ENCODE measurements at regions not wholly inside any gene's neighbourhood (a gene's known extent, or its start where the extent isn't known, plus 50 kb on each side); places are given as distances from the start of the nearest gene placed in this dataset.

- H3K27me3 Mint-ChIP-seq (ENCODE audit: low read depth): peaks cover 3% of the 10 kb centered on the region
- no peak overlapping the region for H3K4me3 Mint-ChIP-seq
- H3K27ac Mint-ChIP-seq: no peak overlapping the region
- no peaks in the 10 kb centered on the region for H3K4me1 Mint-ChIP-seq (ENCODE audit: low read depth)
- H3K36me3 Mint-ChIP-seq (ENCODE audit: low read depth): no peaks in the 10 kb centered on the region
- DNase-seq: no peak
- CTCF ChIA-PET: no interaction called here
- no peaks in the 10 kb centered on the region for H3K9me3 Mint-ChIP-seq
- intact Hi-C loops (cut with micrococcal nuclease): no loop called here
Observed at GRCh38 chr12:105561546-105562198, 231.2 kb downstream of the C12orf75 start.

DNA sequence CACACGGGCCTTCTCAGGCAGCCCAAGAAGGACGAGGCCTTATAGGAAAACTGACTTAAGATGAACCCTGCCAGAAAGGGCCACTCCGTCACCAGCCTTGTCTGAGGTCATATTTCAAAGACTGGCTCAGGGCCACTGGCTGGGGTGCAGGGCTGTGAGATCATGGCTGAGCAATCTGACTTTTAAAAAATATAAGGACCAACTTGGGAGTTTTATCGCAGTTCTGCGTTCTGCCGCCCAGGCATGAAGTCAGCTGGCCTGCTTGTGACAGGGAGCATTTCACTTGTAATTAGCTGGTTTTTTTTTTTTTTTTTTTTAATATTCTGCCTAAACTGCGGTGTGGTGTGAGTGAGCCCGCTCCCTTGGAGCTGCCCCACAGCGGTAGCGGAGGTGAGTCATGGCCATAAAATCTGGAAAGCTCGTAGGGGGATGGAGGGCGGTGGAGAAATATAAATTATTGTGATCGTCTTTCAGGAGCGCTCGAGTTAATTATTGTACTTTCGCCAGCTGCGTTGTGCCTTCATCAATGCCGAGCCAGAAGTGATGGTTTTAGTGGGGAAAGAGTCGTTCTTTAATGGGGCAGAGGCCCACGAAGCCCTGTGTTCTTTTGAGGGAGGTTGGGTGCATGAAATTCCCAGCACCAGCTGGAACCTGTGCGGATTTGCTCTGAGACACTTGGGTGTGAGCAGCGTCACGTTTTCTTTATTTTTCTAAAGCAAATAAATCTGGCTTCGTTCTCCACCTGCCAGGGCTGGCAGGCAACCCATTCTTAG lies 231.9 kb downstream of the C12orf75 start:
- CTCF ChIA-PET: no interaction called here
- Mint-ChIP-seq H3K9me3 (no peaks in the 10 kb centered on the region), H3K4me1 (ENCODE audit: low read depth) (no peaks in the 10 kb centered on the region), H3K36me3 (ENCODE audit: low read depth) (no peaks in the 10 kb centered on the region), H3K4me3 (no peak overlapping the region), H3K27me3 (ENCODE audit: low read depth) (peaks cover 3% of the 10 kb centered on the region), H3K27ac (no peak overlapping the region)
- no peak for DNase-seq
- intact Hi-C loops (cut with micrococcal nuclease): no loop called here

DNA sequence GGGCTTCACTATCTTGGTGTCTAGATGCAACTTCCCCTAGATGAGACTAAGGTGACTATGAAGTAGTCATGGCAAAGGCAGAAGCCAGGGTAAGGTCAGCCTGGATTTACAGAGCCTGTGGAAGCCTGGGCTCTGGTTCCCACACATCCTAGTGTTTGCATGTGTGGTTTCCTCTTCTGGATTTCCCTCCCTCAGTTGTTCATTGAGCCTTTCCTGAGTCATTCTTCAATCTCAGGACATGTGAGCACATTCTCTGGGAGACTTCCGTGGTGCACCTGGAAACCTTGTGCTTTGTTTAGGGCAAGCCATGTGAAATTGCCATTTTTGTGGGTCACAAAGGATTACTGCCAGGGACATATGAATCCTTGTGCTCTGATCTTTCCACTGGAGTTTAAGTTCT lies 236.6 kb downstream of the C12orf75 start:
- Mint-ChIP-seq H3K4me1 (ENCODE audit: low read depth) (no peaks in the 10 kb centered on the region), H3K4me3 (no peak overlapping the region), H3K36me3 (ENCODE audit: low read depth) (no peaks in the 10 kb centered on the region), H3K27me3 (ENCODE audit: low read depth) (peaks cover 3% of the 10 kb centered on the region), H3K9me3 (no peaks in the 10 kb centered on the region), H3K27ac (no peak overlapping the region)
- no peak for DNase-seq
- intact Hi-C loops (cut with micrococcal nuclease): no loop called here
- CTCF ChIA-PET: no interaction called here

- Mint-ChIP-seq H3K4me3 (no peak overlapping the region), H3K27me3 (ENCODE audit: low read depth) (peaks cover 3% of the 10 kb centered on the region), H3K4me1 (ENCODE audit: low read depth) (no peaks in the 10 kb centered on the region), H3K36me3 (ENCODE audit: low read depth) (no peaks in the 10 kb centered on the region), H3K27ac (no peak overlapping the region), H3K9me3 (no peaks in the 10 kb centered on the region)
- no peak for DNase-seq
- CTCF ChIA-PET: no interaction called here
- intact Hi-C loops (cut with micrococcal nuclease): no loop called here
Observed at GRCh38 chr12:105569886-105570285, 239.4 kb downstream of the C12orf75 start.

DNA sequence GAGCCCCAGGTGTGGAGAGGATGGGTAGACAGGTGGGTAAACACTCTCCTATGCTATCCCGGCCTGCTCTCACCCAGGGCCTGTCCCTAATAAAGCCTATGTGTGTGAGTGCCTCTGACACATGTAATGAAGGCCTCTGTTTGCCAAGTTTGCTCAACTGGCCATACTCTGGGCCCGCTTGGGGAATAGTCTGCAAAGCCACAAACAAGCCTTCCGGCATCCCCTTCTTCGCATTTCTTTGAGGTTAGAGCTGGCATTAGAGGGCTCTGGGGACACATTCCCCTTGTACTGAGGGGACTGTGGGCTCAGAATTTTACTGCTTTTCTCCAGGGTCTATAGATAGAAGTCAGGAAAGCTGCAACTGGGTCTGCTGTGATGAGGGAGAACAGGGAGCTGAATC lies 240.5 kb downstream of the C12orf75 start:
- no peaks in the 10 kb centered on the region for H3K9me3 Mint-ChIP-seq
- intact Hi-C loops (cut with micrococcal nuclease): no loop called here
- no peaks in the 10 kb centered on the region for H3K36me3 Mint-ChIP-seq (ENCODE audit: low read depth)
- peaks cover 3% of the 10 kb centered on the region for H3K27me3 Mint-ChIP-seq (ENCODE audit: low read depth)
- no peak overlapping the region for H3K4me3 Mint-ChIP-seq
- no peak for DNase-seq
- CTCF ChIA-PET: no interaction called here
- H3K27ac Mint-ChIP-seq: no peak overlapping the region
- no peaks in the 10 kb centered on the region for H3K4me1 Mint-ChIP-seq (ENCODE audit: low read depth)

DNA sequence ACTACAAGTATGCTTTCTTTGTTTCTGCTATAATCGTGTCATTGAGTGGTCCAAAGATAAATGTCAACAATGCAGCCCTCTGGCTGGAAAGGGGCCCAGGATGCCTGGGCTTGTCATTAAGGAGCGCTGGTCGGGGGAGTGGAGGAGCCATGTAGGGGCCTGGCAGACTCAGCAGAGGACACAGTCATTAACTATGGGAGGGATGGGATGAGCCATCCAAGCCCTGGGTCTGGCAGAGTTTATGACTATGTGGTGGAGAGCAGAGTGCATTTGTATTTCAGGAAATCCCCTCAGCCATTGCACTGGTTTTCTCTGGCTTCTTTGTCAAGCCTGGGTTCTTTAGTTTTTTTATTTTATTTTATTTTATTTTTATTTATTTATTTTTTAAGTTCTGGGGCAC lies 243.1 kb downstream of the C12orf75 start:
- no peak for DNase-seq
- Mint-ChIP-seq H3K27me3 (ENCODE audit: low read depth) (no peaks in the 10 kb centered on the region), H3K27ac (no peak overlapping the region), H3K4me3 (no peak overlapping the region), H3K36me3 (ENCODE audit: low read depth) (no peaks in the 10 kb centered on the region), H3K9me3 (no peaks in the 10 kb centered on the region), H3K4me1 (ENCODE audit: low read depth) (no peaks in the 10 kb centered on the region)
- intact Hi-C loops (cut with micrococcal nuclease): no loop called here
- CTCF ChIA-PET: no interaction called here

- CTCF ChIA-PET: no interaction called here
- Mint-ChIP-seq H3K27ac (no peak overlapping the region), H3K4me1 (ENCODE audit: low read depth) (no peaks in the 10 kb centered on the region), H3K27me3 (ENCODE audit: low read depth) (no peaks in the 10 kb centered on the region), H3K36me3 (ENCODE audit: low read depth) (no peaks in the 10 kb centered on the region), H3K9me3 (no peaks in the 10 kb centered on the region), H3K4me3 (no peak overlapping the region)
- DNase-seq: no peak
- intact Hi-C loops (cut with micrococcal nuclease): no loop called here
Observed at GRCh38 chr12:105574056-105574715, 243.7 kb downstream of the C12orf75 start.

DNA sequence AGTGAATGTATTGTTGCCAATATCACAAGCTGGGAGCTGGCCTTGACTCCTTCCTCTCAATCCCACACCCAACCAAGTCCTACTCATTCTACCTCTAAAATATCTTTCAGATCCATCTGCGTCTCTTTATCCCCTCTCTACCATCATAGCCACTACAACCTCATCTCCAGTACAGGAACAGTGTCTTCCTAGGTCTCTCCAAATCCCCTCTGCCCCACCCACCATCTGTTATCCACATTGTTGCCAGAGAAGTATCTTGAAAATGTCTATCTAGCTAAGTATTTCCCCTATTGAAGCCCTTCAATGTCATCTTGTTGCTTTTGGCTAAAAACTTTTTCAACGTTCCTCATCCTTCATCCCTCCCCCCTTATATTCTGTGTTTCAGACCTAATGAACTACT lies 244.7 kb downstream of the C12orf75 start:
- no peak for DNase-seq
- Mint-ChIP-seq H3K36me3 (ENCODE audit: low read depth) (no peaks in the 10 kb centered on the region), H3K27ac (no peak overlapping the region), H3K4me1 (ENCODE audit: low read depth) (no peaks in the 10 kb centered on the region), H3K4me3 (no peak overlapping the region), H3K9me3 (no peaks in the 10 kb centered on the region), H3K27me3 (ENCODE audit: low read depth) (no peaks in the 10 kb centered on the region)
- intact Hi-C loops (cut with micrococcal nuclease): no loop called here
- CTCF ChIA-PET: interaction anchor here (0.6 kb wide), 1 partner anchor 9 kb away, joined by 3 read pairs; no protein-coding TSS in a partner anchor

DNA sequence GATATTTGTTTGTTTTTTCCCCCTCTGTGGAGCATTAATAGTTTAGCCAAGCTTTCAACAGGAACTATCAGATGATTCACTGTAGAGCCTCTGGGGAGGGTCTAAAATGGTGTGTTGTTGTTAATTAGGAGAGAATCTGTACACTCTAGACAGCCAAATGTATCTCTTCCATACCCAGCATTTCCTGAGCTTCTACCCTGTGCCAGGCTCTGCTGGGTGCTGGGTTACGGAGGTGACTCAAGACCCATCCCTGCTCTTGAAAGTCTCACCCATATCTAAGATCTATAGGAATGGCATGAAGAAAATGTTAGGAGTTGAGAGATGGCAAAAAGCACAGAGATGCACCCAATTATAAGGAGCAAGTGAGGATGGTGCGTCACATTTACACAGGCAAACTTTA lies 245.8 kb downstream of the C12orf75 start:
- H3K4me3 Mint-ChIP-seq: no peak overlapping the region
- H3K27ac Mint-ChIP-seq: no peak overlapping the region
- CTCF ChIA-PET: no interaction called here
- H3K27me3 Mint-ChIP-seq (ENCODE audit: low read depth): no peaks in the 10 kb centered on the region
- no peaks in the 10 kb centered on the region for H3K4me1 Mint-ChIP-seq (ENCODE audit: low read depth)
- no peaks in the 10 kb centered on the region for H3K9me3 Mint-ChIP-seq
- no peaks in the 10 kb centered on the region for H3K36me3 Mint-ChIP-seq (ENCODE audit: low read depth)
- DNase-seq: no peak
- intact Hi-C loops (cut with micrococcal nuclease): no loop called here

GRCh38 chr12:105580821-105581352 lies 250.4 kb downstream of the C12orf75 start:
- Mint-ChIP-seq H3K9me3 (no peaks in the 10 kb centered on the region), H3K4me3 (no peak overlapping the region), H3K4me1 (ENCODE audit: low read depth) (no peaks in the 10 kb centered on the region), H3K36me3 (ENCODE audit: low read depth) (no peaks in the 10 kb centered on the region), H3K27ac (no peak overlapping the region), H3K27me3 (ENCODE audit: low read depth) (peaks cover 6% of the 10 kb centered on the region)
- CTCF ChIA-PET: no interaction called here
- intact Hi-C loops (cut with micrococcal nuclease): no loop called here
- DNase-seq: no peak

GRCh38 chr12:105581420-105581819 lies 250.9 kb downstream of the C12orf75 start:
- Mint-ChIP-seq H3K27me3 (ENCODE audit: low read depth) (peaks cover 10% of the 10 kb centered on the region), H3K36me3 (ENCODE audit: low read depth) (no peaks in the 10 kb centered on the region), H3K4me3 (no peak overlapping the region), H3K9me3 (no peaks in the 10 kb centered on the region), H3K27ac (no peak overlapping the region), H3K4me1 (ENCODE audit: low read depth) (no peaks in the 10 kb centered on the region)
- intact Hi-C loops (cut with micrococcal nuclease): no loop called here
- CTCF ChIA-PET: no interaction called here
- DNase-seq: no peak

GRCh38 chr12:105585107-105585506 lies 254.6 kb downstream of the C12orf75 start:
- Mint-ChIP-seq H3K27me3 (ENCODE audit: low read depth) (peaks cover 11% of the 10 kb centered on the region), H3K9me3 (no peaks in the 10 kb centered on the region), H3K27ac (no peak overlapping the region), H3K4me3 (no peak overlapping the region), H3K4me1 (ENCODE audit: low read depth) (no peaks in the 10 kb centered on the region), H3K36me3 (ENCODE audit: low read depth) (no peaks in the 10 kb centered on the region)
- no peak for DNase-seq
- CTCF ChIA-PET: no interaction called here
- intact Hi-C loops (cut with micrococcal nuclease): no loop called here

DNA sequence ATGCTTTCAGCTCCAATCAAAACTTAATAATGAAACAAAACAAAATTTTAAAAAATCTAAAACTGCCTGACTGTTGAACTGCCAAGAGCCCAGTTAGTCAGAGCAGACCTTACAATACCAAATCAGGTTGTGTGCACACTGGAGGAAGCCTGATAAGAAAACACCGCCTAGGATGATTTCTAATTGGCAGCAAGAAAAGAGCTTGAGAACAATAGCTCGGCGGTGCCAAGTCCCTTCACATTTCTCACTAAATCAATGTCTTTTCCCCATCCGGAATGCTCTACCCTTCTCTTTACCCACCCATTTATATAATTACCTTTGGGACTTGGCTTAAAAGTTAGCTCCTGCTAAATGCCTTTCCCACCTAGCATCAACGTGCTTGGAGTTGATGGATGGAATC lies 256.7 kb downstream of the C12orf75 start:
- intact Hi-C loops (cut with micrococcal nuclease): no loop called here
- no peaks in the 10 kb centered on the region for H3K36me3 Mint-ChIP-seq (ENCODE audit: low read depth)
- H3K4me1 Mint-ChIP-seq (ENCODE audit: low read depth): no peaks in the 10 kb centered on the region
- no peaks in the 10 kb centered on the region for H3K9me3 Mint-ChIP-seq
- CTCF ChIA-PET: interaction anchor here (0.6 kb wide), 1 partner anchor 585 kb away, joined by 5 read pairs; no protein-coding TSS in a partner anchor
- H3K27ac Mint-ChIP-seq: no peak overlapping the region
- DNase-seq: no peak
- no peak overlapping the region for H3K4me3 Mint-ChIP-seq
- peaks cover 11% of the 10 kb centered on the region for H3K27me3 Mint-ChIP-seq (ENCODE audit: low read depth)

All from activated naive CD4-positive, alpha-beta T cell treated with anti-CD3 and anti-CD28 coated beads for 36 hours (primary cell).